ENCODE measurements at regions not wholly inside any gene's neighbourhood (a gene's known extent, or its start where the extent isn't known, plus 50 kb on each side); places are given as distances from the start of the nearest gene placed in this dataset.

DNA sequence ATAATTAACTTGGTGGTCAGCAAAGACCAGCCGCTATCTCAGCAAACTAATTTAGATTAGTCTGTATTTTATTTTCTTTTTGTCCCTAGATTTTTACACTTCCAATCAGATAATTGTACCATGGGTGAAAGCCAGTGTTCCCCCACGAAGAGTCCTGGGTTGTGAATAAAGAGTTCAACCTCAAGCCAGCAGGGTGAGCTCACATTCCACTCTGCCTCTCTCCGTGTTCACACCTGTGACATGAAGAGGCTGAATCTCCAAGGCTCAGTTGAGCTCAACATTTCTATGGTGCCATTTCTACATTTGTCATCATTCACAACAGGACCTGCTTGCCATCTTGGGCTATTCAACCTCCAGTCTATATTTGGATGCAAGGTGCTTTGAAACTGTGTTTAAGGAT lies 771.5 kb downstream of the GALR1 start:
- Histone ChIP-seq H3K27ac (no peak overlapping the region), H3K4me3 (no peak overlapping the region), H3K9me3 (no peaks in the 10 kb centered on the region), H3K36me3 (ENCODE audit: low read depth, missing control alignments) (no peaks in the 10 kb centered on the region), H3K4me1 (no peaks in the 10 kb centered on the region), H3K27me3 (no peaks in the 10 kb centered on the region)
- no peak for DNase-seq
- TF ChIP-seq POLR2A (IDR thresholded peaks at IDR 0.05): no peak
- TF ChIP-seq, protein P1, sequence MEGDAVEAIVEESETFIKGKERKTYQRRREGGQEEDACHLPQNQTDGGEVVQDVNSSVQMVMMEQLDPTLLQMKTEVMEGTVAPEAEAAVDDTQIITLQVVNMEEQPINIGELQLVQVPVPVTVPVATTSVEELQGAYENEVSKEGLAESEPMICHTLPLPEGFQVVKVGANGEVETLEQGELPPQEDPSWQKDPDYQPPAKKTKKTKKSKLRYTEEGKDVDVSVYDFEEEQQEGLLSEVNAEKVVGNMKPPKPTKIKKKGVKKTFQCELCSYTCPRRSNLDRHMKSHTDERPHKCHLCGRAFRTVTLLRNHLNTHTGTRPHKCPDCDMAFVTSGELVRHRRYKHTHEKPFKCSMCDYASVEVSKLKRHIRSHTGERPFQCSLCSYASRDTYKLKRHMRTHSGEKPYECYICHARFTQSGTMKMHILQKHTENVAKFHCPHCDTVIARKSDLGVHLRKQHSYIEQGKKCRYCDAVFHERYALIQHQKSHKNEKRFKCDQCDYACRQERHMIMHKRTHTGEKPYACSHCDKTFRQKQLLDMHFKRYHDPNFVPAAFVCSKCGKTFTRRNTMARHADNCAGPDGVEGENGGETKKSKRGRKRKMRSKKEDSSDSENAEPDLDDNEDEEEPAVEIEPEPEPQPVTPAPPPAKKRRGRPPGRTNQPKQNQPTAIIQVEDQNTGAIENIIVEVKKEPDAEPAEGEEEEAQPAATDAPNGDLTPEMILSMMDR (IDR thresholded peaks at IDR 0.05): no peak
- intact Hi-C loops (cut with DNase I; ENCODE audit: low total_unique reads): no loop called here
- 53 to 61% methylated on average over 3 of the region's 3 CpGs for WGBS, 2 donors

- TF ChIP-seq, protein P1 (IDR thresholded peaks at IDR 0.05): no peak
- TF ChIP-seq POLR2A (IDR thresholded peaks at IDR 0.05): no peak
- H3K36me3 ChIP-seq (ENCODE audit: low read depth, missing control alignments): no peaks in the 10 kb centered on the region
- WGBS, 2 donors: 65 to 66% methylated on average over 6 of the region's 6 CpGs
- H3K27me3 ChIP-seq: no peaks in the 10 kb centered on the region
- intact Hi-C loops (cut with DNase I; ENCODE audit: low total_unique reads): no loop called here
- no peak overlapping the region for H3K27ac ChIP-seq
- H3K9me3 ChIP-seq: no peaks in the 10 kb centered on the region
- no peak overlapping the region for H3K4me3 ChIP-seq
- H3K4me1 ChIP-seq: no peaks in the 10 kb centered on the region
- DNase-seq: no peak
Observed at GRCh38 chr18:78031589-78031988, 781.9 kb downstream of the GALR1 start.

DNA sequence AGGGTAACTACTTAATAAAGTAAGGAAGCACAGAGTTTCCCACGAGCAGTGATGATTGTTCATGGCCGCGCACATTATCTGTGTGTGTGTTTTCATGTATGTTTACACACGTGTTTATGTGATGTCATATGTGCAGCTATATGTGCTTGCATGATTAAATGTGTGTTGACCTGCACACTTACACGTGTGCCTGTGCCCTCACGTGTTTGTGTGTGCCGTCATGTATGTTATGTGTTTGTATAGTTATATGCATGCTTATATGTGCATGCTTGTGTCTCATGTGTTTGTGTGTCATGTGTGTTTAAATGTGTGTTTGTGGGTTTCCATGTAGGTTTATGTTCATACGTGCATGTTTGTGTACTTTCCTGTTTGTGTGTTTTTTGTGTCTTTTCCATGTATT lies 782.3 kb downstream of the GALR1 start:
- 91 to 92% methylated on average over 8 of the region's 8 CpGs for WGBS, 2 donors

DNA sequence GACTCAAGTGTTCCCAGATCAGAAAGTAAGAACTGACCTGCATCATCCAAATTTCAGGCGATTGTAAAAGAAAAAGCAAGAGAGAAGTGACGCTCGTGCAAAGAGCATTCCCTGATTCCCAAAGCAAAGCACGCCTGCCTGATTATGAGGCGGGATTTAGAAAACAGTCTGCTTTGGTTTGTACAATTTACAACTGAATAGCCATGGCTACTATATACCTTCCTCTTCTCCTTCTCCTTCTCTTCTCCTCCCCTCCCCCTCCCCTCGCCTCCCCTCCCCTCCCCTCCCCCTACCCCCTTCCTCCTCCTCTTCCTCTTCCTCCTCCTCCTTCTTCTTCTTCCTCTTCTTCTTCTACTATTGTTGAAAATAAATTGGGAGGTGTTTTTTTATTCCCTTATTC lies 782.9 kb downstream of the GALR1 start:
- intact Hi-C loops (cut with DNase I; ENCODE audit: low total_unique reads): no loop called here
- Histone ChIP-seq H3K27ac (no peak overlapping the region), H3K4me1 (no peaks in the 10 kb centered on the region), H3K36me3 (ENCODE audit: low read depth, missing control alignments) (no peaks in the 10 kb centered on the region), H3K27me3 (no peaks in the 10 kb centered on the region), H3K9me3 (no peaks in the 10 kb centered on the region), H3K4me3 (no peak overlapping the region)
- WGBS, 2 donors: 70 to 81% methylated on average over 6 of the region's 6 CpGs
- DNase-seq: no peak
- TF ChIP-seq, protein P1 (IDR thresholded peaks at IDR 0.05): no peak

More for the DNA sequence above, 782.3 kb downstream of the GALR1 start:
- H3K36me3 ChIP-seq (ENCODE audit: low read depth, missing control alignments): no peaks in the 10 kb centered on the region
- H3K27me3 ChIP-seq: no peaks in the 10 kb centered on the region
- no peaks in the 10 kb centered on the region for H3K4me1 ChIP-seq
- H3K27ac ChIP-seq: no peak overlapping the region
- H3K4me3 ChIP-seq: no peak overlapping the region
- TF ChIP-seq, protein P1 (IDR thresholded peaks at IDR 0.05): no peak
- no peak for TF ChIP-seq POLR2A (IDR thresholded peaks at IDR 0.05)
- DNase-seq: no peak
- intact Hi-C loops (cut with DNase I; ENCODE audit: low total_unique reads): no loop called here
- H3K9me3 ChIP-seq: no peaks in the 10 kb centered on the region

DNA sequence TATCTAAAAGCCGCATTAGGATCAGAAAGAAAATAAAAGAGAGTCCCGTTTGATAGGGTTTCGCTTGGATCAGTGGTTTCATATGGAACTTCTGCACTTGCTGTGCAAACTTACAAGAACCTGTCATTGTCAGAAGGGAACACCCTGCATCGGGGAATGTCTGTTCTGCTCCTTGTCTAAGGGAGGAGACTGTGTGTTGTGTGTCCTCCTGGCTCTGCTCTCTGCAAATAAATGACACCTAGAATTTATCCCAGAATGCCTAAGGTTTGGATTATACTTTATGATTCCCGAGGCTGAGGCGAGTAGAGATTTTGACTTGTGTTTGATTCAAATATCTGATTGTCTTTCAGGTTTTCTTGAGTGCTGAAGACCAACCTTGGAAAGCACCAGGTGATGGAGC lies 785.1 kb downstream of the GALR1 start:
- Histone ChIP-seq H3K9me3 (no peaks in the 10 kb centered on the region), H3K4me1 (no peaks in the 10 kb centered on the region), H3K4me3 (no peak overlapping the region), H3K27ac (no peak overlapping the region), H3K36me3 (ENCODE audit: low read depth, missing control alignments) (no peaks in the 10 kb centered on the region), H3K27me3 (no peaks in the 10 kb centered on the region)
- intact Hi-C loops (cut with DNase I; ENCODE audit: low total_unique reads): no loop called here
- no peak for TF ChIP-seq POLR2A (IDR thresholded peaks at IDR 0.05)
- TF ChIP-seq, protein P1 (IDR thresholded peaks at IDR 0.05): no peak
- DNase-seq: no peak
- WGBS, 2 donors: 83 to 85% methylated on average over 6 of the region's 6 CpGs
